Hepatocyte (in vitro differentiated cells): ENCODE measurements at regions not wholly inside any gene's neighbourhood (a gene's known extent, or its start where the extent isn't known, plus 50 kb on each side); places are given as distances from the start of the nearest gene placed in this dataset.
A peak's percentile ranks its signal among the peaks of the same experiment; 100 is the strongest.

ENCODE experiments used
- DNase-seq: peaks from one replicate; pipeline ENCODE4 v3.0.0-alpha.2; 2016; ENCODE audit warnings: low spot score
- H2AFZ ChIP-seq: fragments of 200-600 bp; sonication (generic); 2 replicates; pipeline ENCODE4 v1.6.0; 2016; ENCODE audit warnings: antibody characterized with exemption, mild to moderate bottlenecking
- H3K27ac ChIP-seq: fragments of 200-600 bp; sonication (generic); 2 replicates; pipeline ENCODE4 v1.5.1; 2016; ENCODE audit warnings: mild to moderate bottlenecking
- H3K27me3 ChIP-seq: fragments of 200-600 bp; sonication (generic); 2 replicates; pipeline ENCODE4 v1.6.1; 2016
- H3K36me3 ChIP-seq: fragments of 200-600 bp; sonication (generic); replicated peaks from 2 replicates; pipeline ENCODE4 v1.5.1; 2016; ENCODE audit warnings: low read depth; ENCODE audit not compliant: insufficient read depth
- H3K4me1 ChIP-seq: fragments of 200-600 bp; sonication (generic); 2 replicates; pipeline ENCODE4 v1.5.1; 2016; ENCODE audit warnings: mild to moderate bottlenecking, moderate library complexity; ENCODE audit not compliant: insufficient read depth
- H3K4me2 ChIP-seq: fragments of 200-600 bp; sonication (generic); 2 replicates; pipeline ENCODE4 v1.6.0; 2016
- H3K4me3 ChIP-seq: fragments of 200-600 bp; sonication (generic); 2 replicates; pipeline ENCODE4 v1.5.1; 2016; ENCODE audit warnings: mild to moderate bottlenecking
- H3K79me2 ChIP-seq: fragments of 200-600 bp; sonication (generic); 2 replicates; pipeline ENCODE4 v1.6.0; 2017; ENCODE audit warnings: mild to moderate bottlenecking
- H3K9me2 ChIP-seq: fragments of 200-600 bp; sonication (generic); replicated peaks from 2 replicates; pipeline ENCODE4 v1.6.0; 2017; ENCODE audit warnings: mild to moderate bottlenecking; ENCODE audit not compliant: insufficient read depth
- H3K9me3 ChIP-seq: fragments of 200-600 bp; sonication (generic); 2 replicates; pipeline ENCODE4 v1.5.1; 2016; ENCODE audit warnings: low read depth, mild to moderate bottlenecking
- H4K20me1 ChIP-seq: fragments of 200-600 bp; sonication (generic); 2 replicates; pipeline ENCODE4 v1.6.0; 2016; ENCODE audit warnings: mild to moderate bottlenecking; ENCODE audit not compliant: insufficient read depth, poor library complexity, severe bottlenecking
- CTCF ChIP-seq: fragments of 200-600 bp; sonication (generic); IDR thresholded peaks from 2 replicates; pipeline ENCODE4 v1.5.1; 2016; ENCODE audit warnings: antibody characterized with exemption, mild to moderate bottlenecking; ENCODE audit not compliant: poor library complexity
- EZH2 ChIP-seq: fragments of 200-600 bp; sonication (generic); IDR thresholded peaks from 2 replicates; pipeline ENCODE4 v1.6.1; 2016; ENCODE audit warnings: antibody characterized with exemption, mild to moderate bottlenecking, borderline replicate concordance
- EZH2phosphoT487 ChIP-seq: fragments of 200-600 bp; sonication (generic); IDR thresholded peaks from one replicate; pipeline ENCODE4 v1.6.1; 2018; ENCODE audit warnings: antibody characterized with exemption, mild to moderate bottlenecking, low read depth, moderate library complexity; ENCODE audit not compliant: unreplicated experiment, severe bottlenecking
- WGBS: methylation state at CpG from one replicate; pipeline ENCODE4 v1.1.6; 2016; ENCODE audit warnings: low lambda C conversion rate; ENCODE audit errors: missing lambda C conversion rate; 5-methylcytosine and 5-hydroxymethylcytosine counted together

- no peaks in the 10 kb centered on the region for H3K9me2 ChIP-seq
- H3K4me2 ChIP-seq: no peak overlapping the region
- no peaks in the 10 kb centered on the region for H4K20me1 ChIP-seq
- no peaks in the 10 kb centered on the region for H3K27me3 ChIP-seq
- H3K27ac ChIP-seq: no peak overlapping the region
- H2AFZ ChIP-seq: no peak overlapping the region
- H3K9me3 ChIP-seq: no peaks in the 10 kb centered on the region
- DNase-seq: no peak
- H3K79me2 ChIP-seq: no peaks in the 10 kb centered on the region
- TF ChIP-seq EZH2 (no peak), CTCF (no peak), EZH2phosphoT487 (no peak)
- no peaks in the 10 kb centered on the region for H3K36me3 ChIP-seq
- no peaks in the 10 kb centered on the region for H3K4me1 ChIP-seq
- WGBS: 98% methylated on average over 2 of the region's 2 CpGs
- H3K4me3 ChIP-seq: no peak overlapping the region
Observed at GRCh38 chr10:55137063-55137462, 336.0 kb upstream of the PCDH15 start.

- H3K9me2 ChIP-seq: no peaks in the 10 kb centered on the region
- H3K27me3 ChIP-seq: no peaks in the 10 kb centered on the region
- H3K4me2 ChIP-seq: no peak overlapping the region
- no peaks in the 10 kb centered on the region for H3K79me2 ChIP-seq
- no peaks in the 10 kb centered on the region for H3K36me3 ChIP-seq
- no peak overlapping the region for H2AFZ ChIP-seq
- no peaks in the 10 kb centered on the region for H3K4me1 ChIP-seq
- no peak overlapping the region for H3K4me3 ChIP-seq
- no peaks in the 10 kb centered on the region for H4K20me1 ChIP-seq
- DNase-seq: no peak
- no peak for TF ChIP-seq CTCF
- TF ChIP-seq EZH2phosphoT487: no peak
- no peak for TF ChIP-seq EZH2
- H3K27ac ChIP-seq: no peak overlapping the region
- 89% methylated on average over 2 of the region's 2 CpGs for WGBS
- H3K9me3 ChIP-seq: no peaks in the 10 kb centered on the region
Observed at GRCh38 chr10:55104738-55105137, 303.7 kb upstream of the PCDH15 start.

- Histone ChIP-seq H3K79me2 (no peaks in the 10 kb centered on the region), H3K9me3 (no peaks in the 10 kb centered on the region), H3K4me2 (no peak overlapping the region), H3K27me3 (no peaks in the 10 kb centered on the region), H3K9me2 (no peaks in the 10 kb centered on the region), H2AFZ (no peak overlapping the region), H3K36me3 (no peaks in the 10 kb centered on the region), H4K20me1 (no peaks in the 10 kb centered on the region), H3K4me3 (no peak overlapping the region), H3K4me1 (no peaks in the 10 kb centered on the region), H3K27ac (no peak overlapping the region)
- DNase-seq: no peak
- 92% methylated on average over 9 of the region's 9 CpGs for WGBS
- TF ChIP-seq EZH2phosphoT487: no peak
- no peak for TF ChIP-seq EZH2
- no peak for TF ChIP-seq CTCF
Observed at GRCh38 chr10:55098452-55098851, 297.4 kb upstream of the PCDH15 start.

GRCh38 chr10:55091691-55092328 is 290.8 kb upstream of the PCDH15 start:
- Histone ChIP-seq H3K9me2 (no peaks in the 10 kb centered on the region), H4K20me1 (no peaks in the 10 kb centered on the region), H2AFZ (no peak overlapping the region), H3K9me3 (no peaks in the 10 kb centered on the region), H3K36me3 (no peaks in the 10 kb centered on the region), H3K27ac (no peak overlapping the region), H3K4me2 (no peak overlapping the region), H3K27me3 (no peaks in the 10 kb centered on the region), H3K4me3 (no peak overlapping the region), H3K4me1 (no peaks in the 10 kb centered on the region), H3K79me2 (no peaks in the 10 kb centered on the region)
- peak; percentile 38 for DNase-seq
- peak; percentile 89 for TF ChIP-seq CTCF
- TF ChIP-seq EZH2phosphoT487: no peak
- WGBS: 0% methylated on average over 1 of the region's 1 CpG
